HepG2 (cell line): ENCODE measurements at regions not wholly inside any gene's neighbourhood (a gene's known extent, or its start where the extent isn't known, plus 50 kb on each side); places are given as distances from the start of the nearest gene placed in this dataset.

Source experiments
- MAFK ChIP-seq, 2 experiments: IDR thresholded peaks in 1 of 2; conservative IDR thresholded peaks in 1 of 2; 2 replicates each; pipeline ENCODE4 v1.6.1; 2011; ENCODE audit warnings: improper control_type of control experiment in 2 of 2, low read length in 2 of 2
- SUZ12 ChIP-seq: fragments of 150-350 bp; IDR thresholded peaks from 2 replicates; pipeline ENCODE4 v1.6.1; 2014; ENCODE audit warnings: low read depth, low read length

DNA sequence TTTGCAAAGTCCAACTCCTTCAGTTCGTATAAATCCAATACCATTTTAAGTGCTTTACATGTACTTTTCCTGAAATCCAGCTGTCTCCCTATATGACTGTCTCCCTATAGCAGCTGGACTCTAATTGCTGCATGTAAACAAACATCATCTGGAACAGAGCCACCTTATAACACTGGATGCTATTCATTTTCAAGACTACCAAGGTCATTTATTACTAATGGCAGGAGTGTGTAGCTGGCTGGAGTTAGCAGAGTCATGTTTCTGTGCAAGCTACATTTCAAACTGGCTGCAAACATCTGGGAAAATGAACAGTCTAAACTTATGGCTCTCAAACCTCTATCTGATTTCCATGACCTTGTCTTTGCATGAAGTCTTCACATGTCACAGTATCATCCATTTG is 575.2 kb downstream of the PIK3C3 start:
- TF ChIP-seq MAFK (conservative IDR thresholded peaks at IDR 0.05 in 1 of 2, IDR thresholded peaks at IDR 0.05 in 1 of 2; ENCODE audit: low read length in 2 of 2) (no peak), SUZ12 (no peak)
